ENCODE measurements at regions not wholly inside any gene's neighbourhood (a gene's known extent, or its start where the extent isn't known, plus 50 kb on each side); places are given as distances from the start of the nearest gene placed in this dataset.

- Mint-ChIP-seq H3K4me1 (no peaks in the 10 kb centered on the region), H3K27me3 (no peaks in the 10 kb centered on the region), H3K4me3 (no peak overlapping the region), H3K36me3 (ENCODE audit: insufficient read depth) (no peaks in the 10 kb centered on the region), H3K27ac (ENCODE audit: low read depth) (no peak overlapping the region), H3K9me3 (peaks cover 20% of the 10 kb centered on the region)
- ATAC-seq (replicated peaks; ENCODE audit: extremely low read depth, poor library complexity, severe bottlenecking), result no peak
- DNase-seq (ENCODE audit: low spot score in 2 of 2), result no peak
Measured at GRCh38 chr3:80157546-80157945, 389.7 kb upstream of the ROBO1 start.

GRCh38 chr3:80152692-80153091 is 384.9 kb upstream of the ROBO1 start:
- Mint-ChIP-seq H3K9me3 (peaks cover 36% of the 10 kb centered on the region), H3K36me3 (ENCODE audit: insufficient read depth) (no peaks in the 10 kb centered on the region), H3K4me3 (no peak overlapping the region), H3K27me3 (no peaks in the 10 kb centered on the region), H3K4me1 (no peaks in the 10 kb centered on the region), H3K27ac (ENCODE audit: low read depth) (no peak overlapping the region)
- DNase-seq (ENCODE audit: low spot score in 2 of 2), result no peak
- ATAC-seq (replicated peaks; ENCODE audit: extremely low read depth, poor library complexity, severe bottlenecking), result no peak

DNA sequence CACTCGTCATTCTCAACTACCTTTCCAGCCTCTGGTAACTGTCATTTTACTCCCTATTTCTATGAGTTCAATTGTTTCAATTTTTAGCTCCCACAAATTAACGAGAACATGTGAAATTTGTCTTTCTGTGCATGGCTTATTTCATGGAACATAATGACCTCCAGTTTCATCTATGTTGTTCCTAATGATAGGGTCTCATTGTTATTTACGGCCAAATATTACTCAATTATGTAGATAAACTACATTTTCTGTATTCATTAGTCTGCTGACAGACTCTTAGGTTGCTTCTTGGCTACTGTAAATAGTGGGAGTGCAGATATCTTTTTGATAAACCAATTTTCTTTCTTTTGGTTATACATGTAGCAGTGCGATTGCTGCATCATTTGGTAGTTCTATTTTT is 374.9 kb upstream of the ROBO1 start:
- peaks cover 37% of the 10 kb centered on the region for H3K9me3 Mint-ChIP-seq
- ATAC-seq (replicated peaks; ENCODE audit: extremely low read depth, poor library complexity, severe bottlenecking), result no peak
- no peaks in the 10 kb centered on the region for H3K27me3 Mint-ChIP-seq
- no peak for DNase-seq (ENCODE audit: low spot score in 2 of 2)
- H3K36me3 Mint-ChIP-seq (ENCODE audit: insufficient read depth), result no peaks in the 10 kb centered on the region
- H3K4me3 Mint-ChIP-seq, result no peak overlapping the region
- H3K4me1 Mint-ChIP-seq, result no peaks in the 10 kb centered on the region
- H3K27ac Mint-ChIP-seq (ENCODE audit: low read depth), result no peak overlapping the region

DNA sequence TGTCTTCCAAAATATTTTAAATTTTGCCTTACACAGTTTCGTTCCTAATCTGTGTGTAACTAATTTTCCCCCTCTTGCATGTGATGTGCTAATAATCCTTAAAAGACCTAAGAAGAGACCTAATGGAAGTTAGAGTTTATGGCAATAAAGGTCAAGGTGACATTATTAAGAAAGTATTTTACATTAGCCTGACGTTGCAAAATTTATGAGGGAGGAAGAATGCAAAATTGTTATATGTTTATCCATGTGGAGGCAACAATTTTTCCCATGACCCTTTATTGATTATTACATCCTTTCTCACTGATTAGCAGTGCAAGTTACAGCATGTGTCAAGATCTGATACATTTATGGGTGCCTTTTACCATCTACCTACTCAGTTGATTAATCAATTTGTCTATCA is 373.8 kb upstream of the ROBO1 start:
- Mint-ChIP-seq H3K27ac (ENCODE audit: low read depth) (no peak overlapping the region), H3K9me3 (peaks cover 42% of the 10 kb centered on the region), H3K36me3 (ENCODE audit: insufficient read depth) (no peaks in the 10 kb centered on the region), H3K4me1 (no peaks in the 10 kb centered on the region), H3K27me3 (no peaks in the 10 kb centered on the region), H3K4me3 (no peak overlapping the region)
- DNase-seq (ENCODE audit: low spot score in 2 of 2), result no peak
- ATAC-seq (replicated peaks; ENCODE audit: extremely low read depth, poor library complexity, severe bottlenecking), result no peak

DNA sequence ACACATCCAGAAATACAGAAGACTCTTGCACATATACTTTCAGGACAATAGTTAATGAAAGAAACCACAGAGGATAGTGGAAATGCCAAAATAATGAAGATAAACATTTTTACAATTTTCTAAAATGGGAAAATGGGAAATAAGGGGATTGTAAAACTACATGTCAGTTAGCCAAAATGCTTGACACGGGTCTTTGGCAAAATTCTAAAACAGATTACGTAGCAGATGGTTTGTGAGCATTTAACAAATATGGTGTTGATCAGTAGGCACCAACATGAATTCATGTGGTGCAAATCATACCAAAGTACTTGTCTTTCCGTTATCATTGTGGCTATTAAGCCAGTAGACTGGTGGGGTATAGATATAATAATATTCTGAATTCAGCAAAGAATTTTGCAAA is 348.5 kb upstream of the ROBO1 start:
- H3K27me3 Mint-ChIP-seq, result no peaks in the 10 kb centered on the region
- peaks cover 28% of the 10 kb centered on the region for H3K9me3 Mint-ChIP-seq
- ATAC-seq (replicated peaks; ENCODE audit: extremely low read depth, poor library complexity, severe bottlenecking) (no peak), DNase-seq (ENCODE audit: low spot score in 2 of 2) (no peak)
- H3K4me1 Mint-ChIP-seq, result no peaks in the 10 kb centered on the region
- H3K27ac Mint-ChIP-seq (ENCODE audit: low read depth), result no peak overlapping the region
- no peak overlapping the region for H3K4me3 Mint-ChIP-seq
- no peaks in the 10 kb centered on the region for H3K36me3 Mint-ChIP-seq (ENCODE audit: insufficient read depth)

GRCh38 chr3:80114694-80115093 is 346.9 kb upstream of the ROBO1 start:
- no peak overlapping the region for H3K4me3 Mint-ChIP-seq
- no peaks in the 10 kb centered on the region for H3K36me3 Mint-ChIP-seq (ENCODE audit: insufficient read depth)
- H3K4me1 Mint-ChIP-seq, result no peaks in the 10 kb centered on the region
- H3K9me3 Mint-ChIP-seq, result peaks cover 29% of the 10 kb centered on the region
- no peaks in the 10 kb centered on the region for H3K27me3 Mint-ChIP-seq
- no peak overlapping the region for H3K27ac Mint-ChIP-seq (ENCODE audit: low read depth)
- ATAC-seq (replicated peaks; ENCODE audit: extremely low read depth, poor library complexity, severe bottlenecking), result no peak
- DNase-seq (ENCODE audit: low spot score in 2 of 2), result no peak

- Mint-ChIP-seq H3K36me3 (ENCODE audit: insufficient read depth) (no peaks in the 10 kb centered on the region), H3K9me3 (peaks cover 25% of the 10 kb centered on the region), H3K27ac (ENCODE audit: low read depth) (no peak overlapping the region), H3K27me3 (no peaks in the 10 kb centered on the region), H3K4me3 (no peak overlapping the region), H3K4me1 (no peaks in the 10 kb centered on the region)
- ATAC-seq (replicated peaks; ENCODE audit: extremely low read depth, poor library complexity, severe bottlenecking) (no peak), DNase-seq (ENCODE audit: low spot score in 2 of 2) (no peak)
Measured at GRCh38 chr3:80113331-80113730, 345.5 kb upstream of the ROBO1 start.

GRCh38 chr3:80099559-80100066 is 331.8 kb upstream of the ROBO1 start:
- no peak overlapping the region for H3K27ac Mint-ChIP-seq (ENCODE audit: low read depth)
- ATAC-seq (replicated peaks; ENCODE audit: extremely low read depth, poor library complexity, severe bottlenecking) (no peak), DNase-seq (ENCODE audit: low spot score in 2 of 2) (no peak)
- H3K4me3 Mint-ChIP-seq, result no peak overlapping the region
- H3K4me1 Mint-ChIP-seq, result no peaks in the 10 kb centered on the region
- no peaks in the 10 kb centered on the region for H3K36me3 Mint-ChIP-seq (ENCODE audit: insufficient read depth)
- H3K27me3 Mint-ChIP-seq, result no peaks in the 10 kb centered on the region
- H3K9me3 Mint-ChIP-seq, result peaks cover 11% of the 10 kb centered on the region

DNA sequence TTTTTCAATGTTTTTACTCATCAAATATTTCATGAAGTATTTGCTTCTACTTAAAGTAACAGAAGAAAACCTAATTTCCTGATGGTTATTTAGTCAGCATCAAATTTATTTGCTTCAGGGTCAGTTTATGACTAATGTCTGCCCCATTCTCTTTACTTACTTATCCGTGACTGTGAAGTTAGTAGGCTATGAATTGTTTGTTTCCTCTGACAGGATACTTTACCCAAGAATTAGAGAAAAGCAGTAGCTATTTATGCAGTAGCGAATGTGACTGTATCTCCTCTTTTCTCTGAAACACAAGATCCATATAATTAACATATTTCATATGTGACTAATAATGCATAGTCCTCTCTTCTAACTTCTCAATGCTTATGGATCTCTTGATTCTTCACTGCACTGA is 329.9 kb upstream of the ROBO1 start:
- no peak overlapping the region for H3K27ac Mint-ChIP-seq (ENCODE audit: low read depth)
- no peaks in the 10 kb centered on the region for H3K36me3 Mint-ChIP-seq (ENCODE audit: insufficient read depth)
- no peak for DNase-seq (ENCODE audit: low spot score in 2 of 2)
- H3K27me3 Mint-ChIP-seq, result no peaks in the 10 kb centered on the region
- H3K9me3 Mint-ChIP-seq, result peaks cover 5% of the 10 kb centered on the region
- no peak for ATAC-seq (replicated peaks; ENCODE audit: extremely low read depth, poor library complexity, severe bottlenecking)
- H3K4me1 Mint-ChIP-seq, result no peaks in the 10 kb centered on the region
- no peak overlapping the region for H3K4me3 Mint-ChIP-seq

- H3K36me3 Mint-ChIP-seq (ENCODE audit: insufficient read depth), result no peaks in the 10 kb centered on the region
- no peak overlapping the region for H3K27ac Mint-ChIP-seq (ENCODE audit: low read depth)
- no peak for DNase-seq (ENCODE audit: low spot score in 2 of 2)
- H3K4me1 Mint-ChIP-seq, result no peaks in the 10 kb centered on the region
- H3K9me3 Mint-ChIP-seq, result peaks cover 9% of the 10 kb centered on the region
- no peaks in the 10 kb centered on the region for H3K27me3 Mint-ChIP-seq
- no peak for ATAC-seq (replicated peaks; ENCODE audit: extremely low read depth, poor library complexity, severe bottlenecking)
- no peak overlapping the region for H3K4me3 Mint-ChIP-seq
Measured at GRCh38 chr3:80096909-80097308, 329.1 kb upstream of the ROBO1 start.

DNA sequence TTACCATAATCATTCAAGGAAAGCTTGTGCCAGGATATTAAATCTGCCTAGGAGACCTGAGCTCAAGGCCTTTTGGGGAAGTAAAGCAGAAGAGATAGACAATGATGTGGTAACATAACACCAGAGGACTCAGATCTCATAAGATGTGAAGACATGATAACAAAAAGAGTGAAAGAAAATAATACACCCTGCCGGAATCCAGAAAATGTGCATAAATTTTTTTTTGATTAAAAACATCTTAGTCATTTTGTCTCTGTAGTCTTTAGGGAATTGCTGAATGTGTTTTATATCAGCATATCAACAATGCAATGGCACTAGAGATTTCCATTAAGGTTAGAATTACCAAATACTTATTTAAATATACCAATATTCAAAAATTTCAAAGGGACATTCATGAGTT is 326.8 kb upstream of the ROBO1 start:
- no peaks in the 10 kb centered on the region for H3K4me1 Mint-ChIP-seq
- no peaks in the 10 kb centered on the region for H3K36me3 Mint-ChIP-seq (ENCODE audit: insufficient read depth)
- ATAC-seq (replicated peaks; ENCODE audit: extremely low read depth, poor library complexity, severe bottlenecking), result no peak
- no peak overlapping the region for H3K4me3 Mint-ChIP-seq
- H3K27ac Mint-ChIP-seq (ENCODE audit: low read depth), result no peak overlapping the region
- H3K9me3 Mint-ChIP-seq, result peaks cover 7% of the 10 kb centered on the region
- no peak for DNase-seq (ENCODE audit: low spot score in 2 of 2)
- H3K27me3 Mint-ChIP-seq, result no peaks in the 10 kb centered on the region

DNA sequence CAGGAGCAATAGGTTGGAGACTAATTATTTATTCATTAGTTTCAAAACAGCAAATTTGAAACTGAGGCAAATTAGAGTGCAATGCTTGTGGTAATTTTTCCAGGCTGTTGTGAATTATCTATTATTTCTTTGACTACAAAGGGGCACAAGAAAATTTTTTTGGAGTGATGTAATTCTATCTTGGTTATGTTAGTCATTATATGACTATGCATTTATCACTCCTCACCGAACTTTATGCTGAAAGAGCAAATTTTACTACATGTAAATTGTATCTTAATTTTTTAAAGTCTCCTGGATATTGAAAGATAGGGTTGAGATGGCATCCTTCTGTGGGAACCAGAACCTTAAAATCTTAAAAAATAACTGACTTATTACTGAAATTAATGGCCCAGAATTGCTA is 320.0 kb upstream of the ROBO1 start:
- no peak overlapping the region for H3K27ac Mint-ChIP-seq (ENCODE audit: low read depth)
- no peaks in the 10 kb centered on the region for H3K4me1 Mint-ChIP-seq
- no peak overlapping the region for H3K4me3 Mint-ChIP-seq
- no peaks in the 10 kb centered on the region for H3K27me3 Mint-ChIP-seq
- no peak for DNase-seq (ENCODE audit: low spot score in 2 of 2)
- H3K9me3 Mint-ChIP-seq, result peaks cover 17% of the 10 kb centered on the region
- H3K36me3 Mint-ChIP-seq (ENCODE audit: insufficient read depth), result no peaks in the 10 kb centered on the region
- no peak for ATAC-seq (replicated peaks; ENCODE audit: extremely low read depth, poor library complexity, severe bottlenecking)

DNA sequence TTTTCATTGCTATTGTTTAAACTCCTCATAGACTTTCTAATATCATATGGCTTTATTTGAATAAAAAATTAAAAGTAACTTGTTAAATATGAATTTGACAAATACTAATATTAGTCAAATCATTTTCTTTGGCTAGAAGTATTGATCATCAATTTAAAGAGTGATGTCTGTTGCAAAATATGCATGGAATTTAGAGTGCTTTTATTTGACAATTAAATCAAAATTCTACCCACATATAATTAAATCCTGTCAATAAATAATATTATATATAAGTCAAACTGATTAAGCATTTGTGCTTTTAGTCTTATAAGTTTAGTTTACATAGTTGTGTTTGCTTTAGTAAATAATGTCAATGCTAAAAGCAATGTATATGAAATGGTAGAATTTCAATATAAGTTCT is 318.6 kb upstream of the ROBO1 start:
- Mint-ChIP-seq H3K9me3 (peaks cover 10% of the 10 kb centered on the region), H3K4me1 (no peaks in the 10 kb centered on the region), H3K4me3 (no peak overlapping the region), H3K36me3 (ENCODE audit: insufficient read depth) (no peaks in the 10 kb centered on the region), H3K27me3 (no peaks in the 10 kb centered on the region), H3K27ac (ENCODE audit: low read depth) (no peak overlapping the region)
- no peak for DNase-seq (ENCODE audit: low spot score in 2 of 2)
- ATAC-seq (replicated peaks; ENCODE audit: extremely low read depth, poor library complexity, severe bottlenecking), result no peak

- H3K27me3 Mint-ChIP-seq, result no peaks in the 10 kb centered on the region
- H3K4me3 Mint-ChIP-seq, result no peak overlapping the region
- no peaks in the 10 kb centered on the region for H3K4me1 Mint-ChIP-seq
- no peak for DNase-seq (ENCODE audit: low spot score in 2 of 2)
- ATAC-seq (replicated peaks; ENCODE audit: extremely low read depth, poor library complexity, severe bottlenecking), result no peak
- H3K36me3 Mint-ChIP-seq (ENCODE audit: insufficient read depth), result no peaks in the 10 kb centered on the region
- H3K9me3 Mint-ChIP-seq, result peaks cover 18% of the 10 kb centered on the region
- H3K27ac Mint-ChIP-seq (ENCODE audit: low read depth), result no peak overlapping the region
Measured at GRCh38 chr3:80079886-80080285, 312.1 kb upstream of the ROBO1 start.

All from central memory CD8-positive, alpha-beta T cell (primary cell).